IMR-90 (cell line): ENCODE measurements at regions not wholly inside any gene's neighbourhood (a gene's known extent, or its start where the extent isn't known, plus 50 kb on each side); places are given as distances from the start of the nearest gene placed in this dataset.

ENCODE experiments used
- BHLHE40 ChIP-seq: fragments of 150-350 bp; IDR thresholded peaks from 2 replicates; pipeline ENCODE4 v1.6.1; 2016; ENCODE audit warnings: mild to moderate bottlenecking, low read depth, low read length
- CEBPB ChIP-seq: IDR thresholded peaks from 2 replicates; pipeline ENCODE4 v1.6.1; 2012; ENCODE audit warnings: low read depth, low read length, improper control_type of control experiment
- CHD1 ChIP-seq: IDR thresholded peaks from 2 replicates; pipeline ENCODE4 v1.6.1; 2012; ENCODE audit warnings: low read depth, low read length, improper control_type of control experiment
- FOS ChIP-seq: fragments of 150-350 bp; IDR thresholded peaks from 2 replicates; pipeline ENCODE4 v1.6.1; 2016; ENCODE audit warnings: low read depth, low read length
- POLR2A ChIP-seq: IDR thresholded peaks from 2 replicates; pipeline ENCODE4 v1.6.1; 2012; ENCODE audit warnings: mild to moderate bottlenecking, low read depth, low read length
- RAD21 ChIP-seq: IDR thresholded peaks from 2 replicates; pipeline ENCODE4 v1.6.1; 2012; ENCODE audit warnings: low read length, improper control_type of control experiment
- SMC3 ChIP-seq: fragments of 150-350 bp; IDR thresholded peaks from 2 replicates; pipeline ENCODE4 v1.6.1; 2016; ENCODE audit warnings: low read depth, mild to moderate bottlenecking, antibody characterized with exemption, low read length, moderate library complexity
- TF ChIP-seq, protein P1 (sequence below): conservative IDR thresholded peaks from 2 replicates; pipeline ENCODE4 v1.5.1; 2012; ENCODE audit warnings: mild to moderate bottlenecking, low read depth, low read length, improper control_type of control experiment
- TF ChIP-seq, protein P2 (sequence below): fragments of 150-350 bp; IDR thresholded peaks from 2 replicates; pipeline ENCODE4 v1.6.1; 2017; ENCODE audit warnings: mild to moderate bottlenecking, antibody characterized with exemption, low read length, low read depth

DNA sequence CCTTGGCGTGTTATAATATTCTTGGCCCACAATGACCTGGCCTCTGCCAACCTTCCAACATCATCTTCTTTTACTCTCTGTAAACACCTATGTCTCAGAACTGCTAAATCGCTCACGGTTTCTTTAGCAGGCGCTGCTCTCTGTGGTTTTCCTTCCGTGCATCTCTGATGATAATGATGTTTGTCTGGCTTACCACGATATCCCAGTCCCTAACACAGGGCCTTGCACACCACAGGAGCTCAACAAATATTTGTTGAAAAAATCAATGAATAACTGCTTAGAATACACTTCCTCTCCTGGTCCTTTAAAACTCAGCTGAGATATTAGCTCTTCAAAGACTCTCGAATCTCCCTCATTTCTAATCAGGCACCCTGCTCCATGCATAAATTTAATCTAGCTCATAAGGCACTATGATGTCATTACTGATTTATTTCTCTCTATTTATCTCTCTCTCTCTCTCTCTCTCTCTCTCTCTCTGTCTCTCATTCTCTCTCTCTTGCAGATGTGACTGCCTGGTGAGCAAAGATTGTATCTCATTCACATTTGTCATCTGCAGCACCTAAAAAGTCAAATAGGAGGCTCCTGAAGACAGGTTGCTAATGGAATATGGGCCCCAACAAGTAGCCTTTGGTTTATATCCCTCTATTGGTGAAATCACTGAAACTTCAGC is 206.4 kb downstream of the NHLRC3 start:
- TF ChIP-seq CHD1 (no peak), POLR2A (no peak), RAD21 (no peak), FOS (no peak), SMC3 (no peak), CEBPB (no peak), BHLHE40 (no peak)
- TF ChIP-seq, protein P1, sequence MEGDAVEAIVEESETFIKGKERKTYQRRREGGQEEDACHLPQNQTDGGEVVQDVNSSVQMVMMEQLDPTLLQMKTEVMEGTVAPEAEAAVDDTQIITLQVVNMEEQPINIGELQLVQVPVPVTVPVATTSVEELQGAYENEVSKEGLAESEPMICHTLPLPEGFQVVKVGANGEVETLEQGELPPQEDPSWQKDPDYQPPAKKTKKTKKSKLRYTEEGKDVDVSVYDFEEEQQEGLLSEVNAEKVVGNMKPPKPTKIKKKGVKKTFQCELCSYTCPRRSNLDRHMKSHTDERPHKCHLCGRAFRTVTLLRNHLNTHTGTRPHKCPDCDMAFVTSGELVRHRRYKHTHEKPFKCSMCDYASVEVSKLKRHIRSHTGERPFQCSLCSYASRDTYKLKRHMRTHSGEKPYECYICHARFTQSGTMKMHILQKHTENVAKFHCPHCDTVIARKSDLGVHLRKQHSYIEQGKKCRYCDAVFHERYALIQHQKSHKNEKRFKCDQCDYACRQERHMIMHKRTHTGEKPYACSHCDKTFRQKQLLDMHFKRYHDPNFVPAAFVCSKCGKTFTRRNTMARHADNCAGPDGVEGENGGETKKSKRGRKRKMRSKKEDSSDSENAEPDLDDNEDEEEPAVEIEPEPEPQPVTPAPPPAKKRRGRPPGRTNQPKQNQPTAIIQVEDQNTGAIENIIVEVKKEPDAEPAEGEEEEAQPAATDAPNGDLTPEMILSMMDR: no peak
- TF ChIP-seq, protein P2, sequence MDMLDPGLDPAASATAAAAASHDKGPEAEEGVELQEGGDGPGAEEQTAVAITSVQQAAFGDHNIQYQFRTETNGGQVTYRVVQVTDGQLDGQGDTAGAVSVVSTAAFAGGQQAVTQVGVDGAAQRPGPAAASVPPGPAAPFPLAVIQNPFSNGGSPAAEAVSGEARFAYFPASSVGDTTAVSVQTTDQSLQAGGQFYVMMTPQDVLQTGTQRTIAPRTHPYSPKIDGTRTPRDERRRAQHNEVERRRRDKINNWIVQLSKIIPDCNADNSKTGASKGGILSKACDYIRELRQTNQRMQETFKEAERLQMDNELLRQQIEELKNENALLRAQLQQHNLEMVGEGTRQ: no peak
